IMR-90 (cell line): ENCODE measurements at regions not wholly inside any gene's neighbourhood (a gene's known extent, or its start where the extent isn't known, plus 50 kb on each side); places are given as distances from the start of the nearest gene placed in this dataset.

ENCODE experiments used
- ATAC-seq: fragments of 200-7000 bp; cut with Tn5 transposase; 2 replicates; pipeline ENCODE4 v1.9.1; 2020; ENCODE audit warnings: low read depth, mild to moderate bottlenecking, moderate library complexity
- BruUV-seq: library from RNA; stranded (reverse); fragments of 400-500 nt; replicated peaks from 2 replicates; lab custom pipeline; 2021; lab: Mats Ljungman, UMichigan
- CTCF ChIA-PET: fragments of 300-600 bp; formaldehyde crosslinking; extraction: SDS; loops from one replicate; lab custom pipeline; 2021; ENCODE audit warnings: antibody characterized with exemption; lab: Yijun Ruan, JAX
- POLR2A ChIA-PET: fragments of 300-600 bp; sonication (Branson Sonifier 250); formaldehyde crosslinking; loops from one replicate; lab custom pipeline; 2022; ENCODE audit warnings: antibody characterized with exemption; ENCODE audit not compliant: unreplicated experiment; lab: Charles Lee
- DNase-seq: peaks from one replicate; pipeline ENCODE4 v3.0.0; 2013
- H2AFZ ChIP-seq: replicated peaks from 2 replicates; pipeline ENCODE3; 2013; ENCODE audit warnings: low read length, mild to moderate bottlenecking; ENCODE audit not compliant: poor library complexity
- H2AK5ac ChIP-seq: 2 replicates; pipeline ENCODE4 v1.6.1; 2013; ENCODE audit warnings: low read depth, low read length, inconsistent platforms
- H2AK9ac ChIP-seq: replicated peaks from 2 replicates; pipeline ENCODE3; 2013; ENCODE audit warnings: mild to moderate bottlenecking, low read depth, low read length, moderate library complexity; ENCODE audit not compliant: poor library complexity
- H2BK120ac ChIP-seq: 2 replicates; pipeline ENCODE4 v1.6.1; 2013; ENCODE audit warnings: low read depth, low read length, inconsistent platforms
- H2BK15ac ChIP-seq: 3 replicates; pipeline ENCODE4 v1.6.1; 2013; ENCODE audit warnings: low read depth, low read length, inconsistent platforms
- H2BK20ac ChIP-seq: 2 replicates; pipeline ENCODE4 v1.6.1; 2013; ENCODE audit warnings: low read depth, mild to moderate bottlenecking, inconsistent platforms, low read length, moderate library complexity
- H2BK5ac ChIP-seq: 2 replicates; pipeline ENCODE4 v1.6.1; 2013; ENCODE audit warnings: mild to moderate bottlenecking, low read depth, low read length, inconsistent platforms; ENCODE audit not compliant: poor library complexity, severe bottlenecking
- H3K14ac ChIP-seq: replicated peaks from 2 replicates; pipeline ENCODE4 v1.6.1; 2013; ENCODE audit warnings: low read depth, low read length, inconsistent platforms
- H3K18ac ChIP-seq: 2 replicates; pipeline ENCODE4 v1.6.1; 2013; ENCODE audit warnings: low read depth, low read length, control low read depth
- H3K23ac ChIP-seq: 2 replicates; pipeline ENCODE4 v1.6.1; 2013; ENCODE audit warnings: low read depth, low read length, inconsistent platforms
- H3K27ac ChIP-seq: 2 replicates; pipeline ENCODE4 v1.5.1; 2013; ENCODE audit warnings: mild to moderate bottlenecking, control low read depth, low read length; ENCODE audit not compliant: insufficient read depth
- H3K27me3 ChIP-seq: 2 replicates; pipeline ENCODE4 v1.6.1; 2013; ENCODE audit warnings: low read length; ENCODE audit not compliant: control insufficient read depth, insufficient read depth
- H3K36me3 ChIP-seq: 2 replicates; pipeline ENCODE4 v1.6.1; 2013; ENCODE audit warnings: low read length, mixed read lengths; ENCODE audit not compliant: control insufficient read depth, insufficient read depth
- H3K4ac ChIP-seq: 2 replicates; pipeline ENCODE4 v1.6.1; 2013; ENCODE audit warnings: low read depth, low read length, inconsistent platforms
- H3K4me1 ChIP-seq: 2 replicates; pipeline ENCODE4 v1.6.1; 2013; ENCODE audit warnings: low read length, mixed read lengths; ENCODE audit not compliant: control insufficient read depth, insufficient read depth
- H3K4me2 ChIP-seq: 2 replicates; pipeline ENCODE4 v1.6.1; 2013; ENCODE audit warnings: low read depth, mild to moderate bottlenecking, control low read depth, low read length, moderate library complexity
- H3K4me3 ChIP-seq: 2 replicates; pipeline ENCODE4 v1.5.1; 2013; ENCODE audit warnings: low read depth, mild to moderate bottlenecking, control low read depth, low read length, moderate library complexity; ENCODE audit not compliant: insufficient read depth
- H3K56ac ChIP-seq: 2 replicates; pipeline ENCODE4 v1.6.1; 2013; ENCODE audit warnings: low read length, inconsistent platforms; ENCODE audit not compliant: insufficient read depth; ENCODE audit errors: extremely low read depth
- H3K79me1 ChIP-seq, 2 experiments: 2 replicates each; pipeline ENCODE4 v1.6.1; 2013; ENCODE audit warnings: low read length in 2 of 2, inconsistent platforms in 1 of 2, low read depth in 1 of 2
- H3K9ac ChIP-seq: 2 replicates; pipeline ENCODE4 v1.6.1; 2013; ENCODE audit warnings: low read depth, low read length, control low read depth
- H3K9me1 ChIP-seq: 2 replicates; pipeline ENCODE4 v1.6.1; 2013; ENCODE audit warnings: low read length, inconsistent platforms; ENCODE audit not compliant: insufficient read depth
- H3K9me3 ChIP-seq: 2 replicates; pipeline ENCODE4 v1.6.1; 2013; ENCODE audit warnings: low read length; ENCODE audit not compliant: control insufficient read depth, insufficient read depth
- H4K20me1 ChIP-seq: 2 replicates; pipeline ENCODE4 v1.6.1; 2013; ENCODE audit warnings: low read length, inconsistent platforms; ENCODE audit not compliant: insufficient read depth
- H4K5ac ChIP-seq: 2 replicates; pipeline ENCODE4 v1.6.1; 2013; ENCODE audit warnings: mild to moderate bottlenecking, low read depth, low read length, control low read depth
- H4K8ac ChIP-seq, 2 experiments: 2 replicates each; pipeline ENCODE4 v1.6.1; 2013; ENCODE audit warnings: low read depth in 2 of 2, low read length in 2 of 2, control low read depth in 1 of 2, inconsistent platforms in 1 of 2
- H4K91ac ChIP-seq: 2 replicates; pipeline ENCODE4 v1.6.1; 2013; ENCODE audit warnings: low read depth, low read length, inconsistent platforms; ENCODE audit not compliant: insufficient read depth
- BHLHE40 ChIP-seq: fragments of 150-350 bp; IDR thresholded peaks from 2 replicates; pipeline ENCODE4 v1.6.1; 2016; ENCODE audit warnings: mild to moderate bottlenecking, low read depth, low read length
- CHD1 ChIP-seq: IDR thresholded peaks from 2 replicates; pipeline ENCODE4 v1.6.1; 2012; ENCODE audit warnings: low read depth, low read length, improper control_type of control experiment
- FOS ChIP-seq: fragments of 150-350 bp; IDR thresholded peaks from 2 replicates; pipeline ENCODE4 v1.6.1; 2016; ENCODE audit warnings: low read depth, low read length
- MAFK ChIP-seq: IDR thresholded peaks from 2 replicates; pipeline ENCODE4 v1.6.1; 2012; ENCODE audit warnings: low read depth, low read length, improper control_type of control experiment
- MAZ ChIP-seq: IDR thresholded peaks from 2 replicates; pipeline ENCODE4 v1.6.1; 2012; ENCODE audit warnings: low read depth, mild to moderate bottlenecking, low read length, improper control_type of control experiment, moderate library complexity, borderline replicate concordance
- MXI1 ChIP-seq: IDR thresholded peaks from 2 replicates; pipeline ENCODE4 v1.6.1; 2012; ENCODE audit warnings: low read depth, mild to moderate bottlenecking, low read length, moderate library complexity, borderline replicate concordance
- NFE2L2 ChIP-seq: fragments of 150-350 bp; IDR thresholded peaks from 2 replicates; pipeline ENCODE4 v1.6.1; 2016; ENCODE audit warnings: low read depth, mild to moderate bottlenecking, low read length
- POLR2A ChIP-seq: IDR thresholded peaks from 2 replicates; pipeline ENCODE4 v1.6.1; 2012; ENCODE audit warnings: mild to moderate bottlenecking, low read depth, low read length
- RAD21 ChIP-seq: IDR thresholded peaks from 2 replicates; pipeline ENCODE4 v1.6.1; 2012; ENCODE audit warnings: low read length, improper control_type of control experiment
- RCOR1 ChIP-seq: IDR thresholded peaks from 2 replicates; pipeline ENCODE4 v1.6.1; 2012; ENCODE audit warnings: mild to moderate bottlenecking, low read length, improper control_type of control experiment; ENCODE audit not compliant: insufficient replicate concordance
- RFX5 ChIP-seq: IDR thresholded peaks from 2 replicates; pipeline ENCODE4 v1.8.0; 2012; ENCODE audit warnings: low read depth, mild to moderate bottlenecking, low read length, moderate library complexity
- SMC3 ChIP-seq: fragments of 150-350 bp; IDR thresholded peaks from 2 replicates; pipeline ENCODE4 v1.6.1; 2016; ENCODE audit warnings: low read depth, mild to moderate bottlenecking, antibody characterized with exemption, low read length, moderate library complexity
- WGBS, 2 experiments: methylation state at CpG; one replicate each; pipeline versions ENCODE4 v1.1.5 to v1.1.7; 2013; ENCODE audit warnings: missing lambda C conversion rate in 2 of 2; ENCODE audit not compliant: insufficient read length in 1 of 2; ENCODE audit errors: extremely low coverage in 2 of 2; 5-methylcytosine and 5-hydroxymethylcytosine counted together
- dilution Hi-C: fragments of 300-500 bp; cut with HindIII; formaldehyde crosslinking; loops from one replicate; pipeline ENCODE4 v1.14.3; 2018; ENCODE audit warnings: low sequenced_read_pairs; ENCODE audit not compliant: unreplicated experiment
- in situ Hi-C: fragments of 300-500 bp; cut with MboI; formaldehyde crosslinking; loops from 3 replicates; pipeline ENCODE4 v1.14.3; 2019; ENCODE audit warnings: low sequenced_read_pairs, inconsistent platforms, mixed read lengths
- intact Hi-C: fragments of 100-400 bp; cut with micrococcal nuclease; formaldehyde crosslinking; loops from 2 replicates; pipeline ENCODE4 v1.10.0; 2022
- TF ChIP-seq, protein P1 (sequence below): conservative IDR thresholded peaks from 2 replicates; pipeline ENCODE4 v1.5.1; 2012; ENCODE audit warnings: mild to moderate bottlenecking, low read depth, low read length, improper control_type of control experiment
- TF ChIP-seq, protein P2 (sequence below): fragments of 150-350 bp; IDR thresholded peaks from 2 replicates; pipeline ENCODE4 v1.6.1; 2017; ENCODE audit warnings: mild to moderate bottlenecking, antibody characterized with exemption, low read length, low read depth
- TF ChIP-seq, protein P3 (sequence below): fragments of 150-350 bp; IDR thresholded peaks from 2 replicates; pipeline ENCODE4 v1.6.1; 2016; ENCODE audit warnings: low read depth, mild to moderate bottlenecking, low read length, moderate library complexity, borderline replicate concordance

DNA sequence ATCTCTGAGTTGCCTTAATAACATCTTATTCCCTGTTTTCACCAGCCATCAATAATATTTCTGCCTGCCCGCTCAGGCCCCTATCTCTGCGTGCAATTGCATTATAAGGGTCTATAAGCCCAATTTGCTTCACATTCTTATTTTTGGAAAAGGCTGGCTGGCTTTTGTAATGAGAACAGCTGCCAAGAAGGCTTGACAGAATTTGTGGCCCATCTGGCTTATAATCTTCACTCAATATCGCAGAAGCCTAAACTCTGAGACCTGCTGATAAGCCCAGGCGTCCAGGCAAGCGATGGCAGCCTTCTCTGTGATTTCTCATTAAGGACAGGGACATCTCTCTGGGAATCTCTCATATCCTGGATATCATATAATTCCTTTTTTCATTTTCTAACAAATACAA, 1618.6 kb upstream of the CELF4 start:
- Histone ChIP-seq H4K20me1 (no peaks in the 10 kb centered on the region), H3K4me1 (no peaks in the 10 kb centered on the region), H3K9ac (no peak overlapping the region), H2BK20ac (no peak overlapping the region), H3K56ac (no peak overlapping the region), H2AFZ (no peak overlapping the region), H3K27me3 (no peaks in the 10 kb centered on the region), H2AK9ac (no peak overlapping the region), H4K8ac (no peak overlapping the region), H3K9me3 (no peaks in the 10 kb centered on the region), H3K9me1 (no peaks in the 10 kb centered on the region), H3K79me1 (no peaks in the 10 kb centered on the region), H2BK15ac (no peak overlapping the region), H2BK5ac (no peak overlapping the region), H2BK120ac (no peak overlapping the region), H3K27ac (no peak overlapping the region), H3K4ac (no peak overlapping the region), H3K4me2 (no peak overlapping the region), H4K91ac (no peak overlapping the region), H3K4me3 (no peak overlapping the region), H3K23ac (no peak overlapping the region), H4K5ac (no peak overlapping the region), H3K14ac (no peak overlapping the region), H2AK5ac (no peak overlapping the region), H3K18ac (no peak overlapping the region), H3K36me3 (no peaks in the 10 kb centered on the region)
- BruUV-seq, result no TSS peak
- ATAC-seq (no peak), DNase-seq (no peak)
- dilution Hi-C loops (no loop called here), intact Hi-C loops (no loop called here), in situ Hi-C loops (no loop called here)
- CTCF ChIA-PET, result interaction anchor here (0.7 kb wide), 1 partner anchor 434 kb away, joined by 3 read pairs; no protein-coding TSS in a partner anchor
- TF ChIP-seq RAD21, result no peak
- no peak for TF ChIP-seq MXI1
- TF ChIP-seq MAZ, result no peak
- no peak for TF ChIP-seq FOS
- no peak for TF ChIP-seq NFE2L2
- no peak for TF ChIP-seq RCOR1
- TF ChIP-seq MAFK, result no peak
- no peak for TF ChIP-seq CHD1
- TF ChIP-seq RFX5, result no peak
- TF ChIP-seq, protein P1, sequence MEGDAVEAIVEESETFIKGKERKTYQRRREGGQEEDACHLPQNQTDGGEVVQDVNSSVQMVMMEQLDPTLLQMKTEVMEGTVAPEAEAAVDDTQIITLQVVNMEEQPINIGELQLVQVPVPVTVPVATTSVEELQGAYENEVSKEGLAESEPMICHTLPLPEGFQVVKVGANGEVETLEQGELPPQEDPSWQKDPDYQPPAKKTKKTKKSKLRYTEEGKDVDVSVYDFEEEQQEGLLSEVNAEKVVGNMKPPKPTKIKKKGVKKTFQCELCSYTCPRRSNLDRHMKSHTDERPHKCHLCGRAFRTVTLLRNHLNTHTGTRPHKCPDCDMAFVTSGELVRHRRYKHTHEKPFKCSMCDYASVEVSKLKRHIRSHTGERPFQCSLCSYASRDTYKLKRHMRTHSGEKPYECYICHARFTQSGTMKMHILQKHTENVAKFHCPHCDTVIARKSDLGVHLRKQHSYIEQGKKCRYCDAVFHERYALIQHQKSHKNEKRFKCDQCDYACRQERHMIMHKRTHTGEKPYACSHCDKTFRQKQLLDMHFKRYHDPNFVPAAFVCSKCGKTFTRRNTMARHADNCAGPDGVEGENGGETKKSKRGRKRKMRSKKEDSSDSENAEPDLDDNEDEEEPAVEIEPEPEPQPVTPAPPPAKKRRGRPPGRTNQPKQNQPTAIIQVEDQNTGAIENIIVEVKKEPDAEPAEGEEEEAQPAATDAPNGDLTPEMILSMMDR, result no peak
- TF ChIP-seq POLR2A, result no peak
- TF ChIP-seq, protein P2, sequence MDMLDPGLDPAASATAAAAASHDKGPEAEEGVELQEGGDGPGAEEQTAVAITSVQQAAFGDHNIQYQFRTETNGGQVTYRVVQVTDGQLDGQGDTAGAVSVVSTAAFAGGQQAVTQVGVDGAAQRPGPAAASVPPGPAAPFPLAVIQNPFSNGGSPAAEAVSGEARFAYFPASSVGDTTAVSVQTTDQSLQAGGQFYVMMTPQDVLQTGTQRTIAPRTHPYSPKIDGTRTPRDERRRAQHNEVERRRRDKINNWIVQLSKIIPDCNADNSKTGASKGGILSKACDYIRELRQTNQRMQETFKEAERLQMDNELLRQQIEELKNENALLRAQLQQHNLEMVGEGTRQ, result no peak
- TF ChIP-seq, protein P3, sequence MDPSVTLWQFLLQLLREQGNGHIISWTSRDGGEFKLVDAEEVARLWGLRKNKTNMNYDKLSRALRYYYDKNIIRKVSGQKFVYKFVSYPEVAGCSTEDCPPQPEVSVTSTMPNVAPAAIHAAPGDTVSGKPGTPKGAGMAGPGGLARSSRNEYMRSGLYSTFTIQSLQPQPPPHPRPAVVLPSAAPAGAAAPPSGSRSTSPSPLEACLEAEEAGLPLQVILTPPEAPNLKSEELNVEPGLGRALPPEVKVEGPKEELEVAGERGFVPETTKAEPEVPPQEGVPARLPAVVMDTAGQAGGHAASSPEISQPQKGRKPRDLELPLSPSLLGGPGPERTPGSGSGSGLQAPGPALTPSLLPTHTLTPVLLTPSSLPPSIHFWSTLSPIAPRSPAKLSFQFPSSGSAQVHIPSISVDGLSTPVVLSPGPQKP, result no peak
- no peak for TF ChIP-seq BHLHE40
- TF ChIP-seq SMC3, result no peak
- POLR2A ChIA-PET, result no interaction called here
- WGBS, 2 experiments, result 40% methylated on average over 1 of the region's 5 CpGs; no CpG with 5 or more reads in 1 of the 2 experiments
